ENCODE measurements at regions not wholly inside any gene's neighbourhood (a gene's known extent, or its start where the extent isn't known, plus 50 kb on each side); places are given as distances from the start of the nearest gene placed in this dataset.

- TF ChIP-seq MLLT1 (IDR thresholded peaks at IDR 0.05), result no peak
- no peak for TF ChIP-seq DPF2 (IDR thresholded peaks at IDR 0.05)
- TF ChIP-seq CREB1 (IDR thresholded peaks at IDR 0.05; ENCODE audit: low read depth), result no peak
Measured at GRCh38 chr5:88524941-88525340, 256.3 kb upstream of the TMEM161B start (continued).

GRCh38 chr5:88519066-88519465, 250.4 kb upstream of the TMEM161B start:
- H3K9ac ChIP-seq (ENCODE audit: control insufficient read depth, insufficient read depth, low read length), result no peak overlapping the region
- no peak overlapping the region for H2AFZ ChIP-seq (ENCODE audit: control insufficient read depth, low read depth, low read length)
- no peak overlapping the region for H3K4me3 ChIP-seq
- H3K4me1 ChIP-seq (ENCODE audit: control insufficient read depth, insufficient read depth, low read length), result no peaks in the 10 kb centered on the region
- no peak overlapping the region for H3K27ac ChIP-seq (ENCODE audit: control insufficient read depth, insufficient read depth)
- no peaks in the 10 kb centered on the region for H3K36me3 ChIP-seq (ENCODE audit: control insufficient read depth in 2 of 2, insufficient read depth in 2 of 2, low read length in 1 of 2)
- DNase-seq (ENCODE audit: low read depth, low spot score) (no peak), ATAC-seq (no peak), FAIRE-seq (no peak)
- in situ Hi-C loops (cut with MboI) (no loop called here), intact Hi-C loops (cut with micrococcal nuclease; ENCODE audit: unreplicated experiment) (no loop called here)
- H4K20me1 ChIP-seq (ENCODE audit: control insufficient read depth, insufficient read depth), result no peaks in the 10 kb centered on the region
- no peaks in the 10 kb centered on the region for H3K79me2 ChIP-seq (ENCODE audit: control insufficient read depth, insufficient read depth, low read length)
- POLR2A ChIA-PET, result no interaction called here
- CTCF ChIA-PET, result no interaction called here
- no peaks in the 10 kb centered on the region for H3K27me3 ChIP-seq (replicated peaks in 1 of 2; ENCODE audit: control insufficient read depth in 2 of 2, insufficient read depth in 2 of 2, low read length in 1 of 2)
- RAD21 ChIA-PET (ENCODE audit: unreplicated experiment), result no interaction called here
- SMC1A ChIA-PET (ENCODE audit: uncharacterized antibody, unreplicated experiment), result no interaction called here
- H3K9me3 ChIP-seq (replicated peaks; ENCODE audit: control insufficient read depth, insufficient read depth, low read length), result no peaks in the 10 kb centered on the region
- no TSS peak for BruUV-seq (replicated peaks)
- H3K4me2 ChIP-seq (ENCODE audit: control insufficient read depth, insufficient read depth), result no peak overlapping the region
- TF ChIP-seq ZNF687 (IDR thresholded peaks at IDR 0.05) (no peak), POU2F2 (IDR thresholded peaks at IDR 0.05; ENCODE audit: borderline replicate concordance, low read depth, low read length) (no peak), PRDM15 (CRISPR knock-in tag; IDR thresholded peaks at IDR 0.05) (no peak), ZNF592 (IDR thresholded peaks at IDR 0.05) (no peak), JUND (IDR thresholded peaks at IDR 0.05; ENCODE audit: low read depth, low read length) (no peak), ASH2L (IDR thresholded peaks at IDR 0.05; ENCODE audit: borderline replicate concordance, low read depth) (no peak)

All from GM12878 (cell line).